ENCODE measurements at regions not wholly inside any gene's neighbourhood (a gene's known extent, or its start where the extent isn't known, plus 50 kb on each side); places are given as distances from the start of the nearest gene placed in this dataset.
"Not testable (repeated sequence)": the region's sequence is repeated elsewhere in the genome, so short reads cannot be mapped to it uniquely, and the experiment has no call there.

DNA sequence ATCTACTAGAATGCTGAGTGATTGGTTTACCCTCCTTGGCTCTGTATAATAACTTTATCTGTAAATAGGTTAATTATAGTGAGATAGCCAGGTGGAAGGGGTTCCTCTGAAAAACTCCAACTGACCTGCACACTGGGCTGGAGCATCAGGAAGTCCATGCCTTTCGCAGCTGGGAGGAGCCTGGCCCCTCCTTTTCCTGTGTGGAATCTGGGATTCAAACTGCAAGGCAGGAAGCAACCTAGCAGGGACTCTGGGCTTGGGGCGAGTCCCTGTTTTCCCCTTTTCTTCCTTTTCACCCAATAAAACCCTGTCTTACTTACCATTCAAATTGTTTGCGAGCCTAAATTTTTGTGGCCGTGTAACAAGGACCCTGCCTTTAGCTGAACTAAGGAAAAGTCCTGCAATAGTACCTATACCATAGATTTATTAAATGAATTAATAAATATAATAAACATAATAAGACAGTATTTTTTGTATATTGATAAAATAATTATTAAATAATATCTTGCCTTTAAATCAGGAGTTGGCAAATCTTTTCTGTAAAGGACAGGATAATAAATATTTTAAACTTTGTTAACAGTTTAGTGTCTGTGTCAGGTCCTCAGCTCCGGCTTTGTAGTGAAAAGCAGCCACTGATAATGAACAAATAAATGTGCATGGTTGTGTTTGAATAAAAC lies 406.2 kb upstream of the MMS22L start:
- no peak for FAIRE-seq

DNA sequence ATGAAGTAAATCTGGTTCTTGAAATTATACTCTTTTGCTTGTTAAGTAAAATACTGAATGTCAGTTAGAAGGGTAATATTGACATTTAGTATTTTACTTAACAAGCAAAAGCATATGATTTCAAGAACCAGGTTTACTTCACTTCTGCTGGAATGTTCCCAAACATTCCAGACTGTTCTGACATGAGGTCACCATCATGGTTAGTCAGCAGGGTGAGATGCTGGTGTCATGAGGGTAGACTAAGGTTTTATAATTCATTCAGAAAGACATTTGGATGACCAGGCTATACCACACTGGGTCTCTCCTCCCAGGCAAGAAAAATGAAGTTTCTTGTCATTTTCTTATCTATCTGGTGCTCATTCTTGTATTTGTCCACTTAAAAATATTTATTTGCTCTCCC lies 414.4 kb upstream of the MMS22L start:
- FAIRE-seq, result no peak

DNA sequence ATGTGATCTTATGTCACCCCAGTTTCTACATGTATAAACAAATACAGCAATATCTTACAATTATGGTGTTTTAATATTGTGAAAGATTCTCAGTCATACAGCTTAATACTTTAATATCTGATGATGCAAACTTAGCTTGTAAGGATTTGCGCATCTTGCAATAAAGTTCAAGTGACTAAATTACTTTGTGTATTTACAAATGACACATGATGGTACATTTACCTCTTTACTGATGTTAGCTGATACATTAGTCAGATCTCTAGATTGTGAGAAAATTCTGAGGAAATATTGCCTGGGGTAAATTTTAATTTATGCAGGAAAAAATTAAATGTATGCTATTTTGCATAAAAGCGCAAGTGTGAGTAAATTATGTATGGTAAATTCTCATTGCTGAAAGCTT lies 418.8 kb upstream of the MMS22L start:
- FAIRE-seq, result no peak

DNA sequence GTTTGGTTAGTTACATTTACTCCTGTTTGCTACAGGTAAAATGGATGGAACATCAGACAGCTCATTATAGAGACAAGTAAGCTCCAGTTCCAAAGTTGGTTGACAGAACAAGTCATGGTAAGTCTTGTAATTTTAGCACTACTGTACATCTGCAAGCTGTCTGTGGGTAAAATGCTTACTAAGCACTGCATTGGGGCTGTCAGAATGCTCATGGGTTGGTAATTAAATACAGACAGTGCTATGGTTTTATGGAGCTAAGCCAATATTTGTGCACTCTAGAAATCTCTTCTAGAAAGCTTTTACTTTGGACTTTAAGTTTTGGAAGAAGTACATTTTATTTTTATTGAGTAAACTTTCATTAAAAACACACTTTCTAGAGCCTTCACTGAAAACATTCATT lies 419.2 kb upstream of the MMS22L start:
- no peak for FAIRE-seq

DNA sequence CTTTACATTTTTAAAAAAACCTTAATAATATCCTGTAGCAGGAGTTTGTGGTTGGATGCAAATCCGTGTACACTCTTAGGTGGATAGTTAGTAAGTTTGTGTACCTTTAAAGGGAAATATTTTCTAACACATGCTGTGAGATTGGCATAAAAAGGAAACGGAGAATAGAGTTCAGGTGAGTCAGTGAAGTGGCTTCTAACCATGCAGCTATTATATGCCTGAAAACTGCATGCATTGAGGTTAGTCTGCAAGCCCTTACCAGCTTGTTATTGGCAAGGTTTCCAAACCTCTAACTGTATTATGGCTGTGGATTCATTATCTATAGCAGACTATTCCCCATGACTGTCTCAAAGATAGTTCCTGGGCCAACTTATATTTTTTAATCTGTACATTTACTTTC lies 420.6 kb upstream of the MMS22L start:
- FAIRE-seq, result no peak

DNA sequence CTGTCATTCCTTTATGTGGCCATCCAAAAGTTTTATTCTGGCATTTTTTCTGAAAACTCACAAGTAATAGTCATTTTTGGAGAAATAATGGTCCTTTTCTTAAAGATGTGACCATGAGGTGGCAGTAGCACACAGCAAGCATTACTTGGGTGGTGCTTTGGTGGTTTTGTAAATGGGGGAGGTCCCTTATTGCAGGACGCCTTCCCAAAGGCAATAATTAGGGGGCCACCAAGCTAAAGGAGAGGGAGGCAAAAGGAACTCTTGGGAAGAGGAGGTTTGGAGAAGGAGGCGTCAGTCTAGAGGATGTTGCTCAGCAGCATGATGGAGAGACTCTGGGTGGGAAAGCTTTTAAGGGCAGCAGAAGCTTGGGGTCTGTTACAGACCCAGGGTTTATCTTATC lies 422.6 kb upstream of the MMS22L start:
- FAIRE-seq, result no peak

DNA sequence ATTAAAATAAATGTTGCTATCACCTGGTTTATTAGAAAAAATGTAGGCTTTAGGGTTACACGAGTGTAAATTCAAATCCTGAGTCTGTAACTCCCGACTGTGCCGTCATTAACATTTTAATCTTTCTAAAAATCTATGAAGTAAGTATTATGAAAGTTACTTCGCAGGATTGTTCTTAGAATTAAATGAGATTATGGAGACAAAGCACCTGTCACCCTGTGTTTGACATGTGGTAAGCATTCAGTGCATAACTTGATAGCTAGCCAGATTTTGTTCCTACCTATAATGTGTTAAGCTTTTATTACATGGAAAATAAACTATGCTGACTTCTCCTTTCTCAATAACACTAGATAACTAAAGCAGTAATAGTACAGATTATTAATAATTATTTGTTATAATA lies 429.7 kb upstream of the MMS22L start:
- no peak for FAIRE-seq

DNA sequence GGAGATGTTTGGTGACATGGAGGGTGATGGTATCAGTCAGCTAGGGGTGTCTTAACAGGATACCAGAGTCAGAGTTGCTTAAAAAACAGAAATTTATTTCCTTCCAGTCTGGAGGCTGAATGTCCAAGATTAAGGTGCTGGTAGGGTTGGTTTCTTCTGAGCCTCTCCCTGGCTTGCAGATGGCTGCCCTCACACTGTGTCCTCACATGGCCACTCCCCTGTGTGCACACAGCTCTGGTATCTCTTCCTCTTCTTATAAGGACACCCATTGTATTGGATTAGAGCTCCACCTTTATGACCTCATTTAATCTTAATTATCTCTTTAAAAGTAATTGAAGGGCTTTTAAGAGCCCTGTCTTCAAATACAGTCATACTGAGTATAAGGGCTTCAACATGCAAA lies 431.8 kb upstream of the MMS22L start:
- FAIRE-seq, result no peak

DNA sequence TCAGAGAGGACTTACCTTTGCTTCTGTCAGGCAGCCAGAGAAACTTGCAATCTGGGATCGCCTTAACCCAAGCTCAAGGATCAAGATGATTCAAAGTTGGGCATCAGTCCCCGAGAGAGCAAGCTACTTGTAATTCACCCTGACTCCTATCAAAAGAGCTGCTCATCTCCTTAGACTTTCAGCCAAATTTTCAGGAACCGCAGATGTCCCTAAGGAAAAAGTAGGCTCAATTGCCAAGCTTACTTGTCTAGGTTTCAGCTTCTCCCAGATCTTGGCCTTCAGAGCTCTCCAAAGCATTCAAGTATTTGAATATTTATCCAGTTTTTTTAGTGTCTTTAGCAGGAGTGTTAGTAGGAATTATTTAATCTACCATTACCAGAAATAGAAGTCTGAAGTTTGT lies 434.1 kb upstream of the MMS22L start:
- FAIRE-seq, result no peak

DNA sequence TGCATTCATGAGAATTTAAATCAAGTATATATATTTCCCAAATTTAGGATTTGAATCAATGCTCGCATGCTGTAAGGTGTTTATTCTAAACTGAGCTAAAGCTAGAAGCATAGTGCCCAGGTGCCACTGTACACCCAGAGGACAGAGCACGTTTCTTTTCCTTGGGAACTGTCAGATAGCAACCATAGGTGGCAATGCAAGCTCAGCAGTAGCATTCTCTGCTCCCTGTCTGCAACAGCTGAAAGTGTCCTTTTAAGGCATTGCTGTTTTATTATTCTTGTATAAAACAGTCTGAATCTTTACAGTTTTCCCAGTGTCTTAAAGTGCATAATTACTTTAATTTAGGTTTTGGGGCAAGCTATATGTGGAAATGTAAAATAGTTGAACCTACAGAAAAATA lies 443.4 kb upstream of the MMS22L start:
- no peak for FAIRE-seq

DNA sequence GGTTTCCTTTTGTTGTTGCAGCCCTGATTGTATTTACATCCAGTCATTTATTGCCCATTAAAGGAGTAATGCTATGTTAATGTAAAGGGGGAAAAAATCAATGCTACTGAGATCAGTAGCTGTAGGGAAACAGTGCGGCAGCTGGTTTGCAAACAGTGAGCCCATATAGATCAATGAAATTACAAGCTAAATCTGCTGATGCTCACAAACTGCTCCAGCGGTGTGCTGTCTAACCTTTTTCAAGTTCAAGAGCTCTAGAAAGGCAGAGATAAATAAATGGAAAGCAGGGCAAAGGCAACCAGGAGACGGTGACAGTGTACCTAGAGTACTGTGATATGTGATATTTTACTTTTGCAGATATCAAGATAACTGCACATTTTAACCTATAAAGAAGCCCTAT lies 449.0 kb upstream of the MMS22L start:
- no peak for FAIRE-seq

DNA sequence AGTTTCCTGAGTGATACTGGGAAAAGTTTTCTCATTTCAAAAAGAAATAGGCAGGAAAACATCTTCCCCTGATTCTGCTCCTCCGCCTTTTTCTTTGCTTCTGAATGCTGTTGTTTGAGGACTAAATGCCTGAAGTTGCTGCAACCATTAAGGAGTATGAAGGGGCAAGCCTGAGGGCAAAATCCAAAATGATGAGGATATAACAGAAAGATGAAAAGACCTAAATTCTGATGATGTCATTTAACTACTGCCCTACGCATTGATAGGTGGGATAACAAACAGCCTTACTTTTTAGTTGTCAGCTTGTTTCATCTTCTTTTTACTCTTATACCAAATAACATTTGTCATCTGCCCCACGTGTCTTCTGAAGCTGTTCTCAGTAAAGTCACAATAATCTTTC lies 474.6 kb upstream of the MMS22L start:
- FAIRE-seq, result no peak

DNA sequence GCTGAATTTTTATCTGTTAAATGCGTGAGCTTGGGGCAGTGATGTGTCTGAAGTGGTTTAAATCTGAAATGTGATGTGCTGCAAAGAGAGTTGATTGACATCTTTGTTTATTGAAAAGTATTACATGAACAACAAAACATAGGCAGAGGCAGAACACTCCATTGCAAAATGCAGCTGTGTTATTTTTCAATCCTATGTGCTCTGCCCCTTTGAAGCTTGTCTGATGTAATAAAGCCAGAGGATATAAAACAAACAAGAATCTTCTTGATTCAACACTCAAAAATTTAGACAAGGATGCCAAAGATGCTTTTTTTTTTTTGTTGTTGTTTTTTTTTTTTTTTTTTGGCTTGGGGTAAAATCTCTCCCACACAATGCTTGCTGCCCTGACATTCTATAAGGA lies 482.4 kb upstream of the MMS22L start:
- no peak for FAIRE-seq

DNA sequence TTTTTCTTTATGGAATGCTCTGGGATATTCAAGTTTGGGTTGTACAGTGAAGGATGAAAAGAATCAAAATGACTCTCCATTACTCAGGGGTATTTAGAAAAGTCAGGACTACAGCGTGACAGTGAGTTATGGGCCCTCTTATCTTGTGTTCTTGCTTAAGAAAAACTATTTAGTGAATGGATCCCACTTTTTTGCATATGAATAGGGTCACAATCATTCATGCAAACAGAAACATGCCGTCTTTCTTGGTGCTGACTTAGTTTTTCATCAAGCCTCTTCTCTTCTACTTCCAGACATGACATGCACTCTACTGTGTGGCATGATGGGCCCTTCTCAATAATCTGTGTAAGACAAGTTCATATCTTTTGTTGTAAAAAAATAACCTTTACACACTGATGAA lies 488.4 kb upstream of the MMS22L start:
- FAIRE-seq, result no peak

DNA sequence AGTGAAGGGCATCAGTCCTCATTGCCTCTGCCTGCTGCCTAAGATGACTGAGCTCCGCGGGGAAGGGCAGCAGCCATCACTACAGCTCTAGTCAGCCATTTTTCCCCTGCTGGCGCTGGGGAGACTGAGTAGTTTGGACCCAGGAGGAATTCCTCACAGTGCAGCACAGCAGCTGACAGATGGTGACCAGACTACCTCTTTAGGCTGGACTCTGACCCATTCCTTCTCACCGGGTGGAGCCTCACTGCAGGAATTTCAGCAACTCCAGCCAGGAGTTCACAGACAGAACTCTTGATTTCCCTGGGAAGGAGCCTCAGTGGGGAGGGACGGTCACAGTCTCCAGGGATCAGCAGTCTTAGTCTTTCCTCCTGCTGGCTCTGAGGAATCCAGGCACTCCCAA lies 492.0 kb upstream of the MMS22L start:
- no peak for FAIRE-seq

DNA sequence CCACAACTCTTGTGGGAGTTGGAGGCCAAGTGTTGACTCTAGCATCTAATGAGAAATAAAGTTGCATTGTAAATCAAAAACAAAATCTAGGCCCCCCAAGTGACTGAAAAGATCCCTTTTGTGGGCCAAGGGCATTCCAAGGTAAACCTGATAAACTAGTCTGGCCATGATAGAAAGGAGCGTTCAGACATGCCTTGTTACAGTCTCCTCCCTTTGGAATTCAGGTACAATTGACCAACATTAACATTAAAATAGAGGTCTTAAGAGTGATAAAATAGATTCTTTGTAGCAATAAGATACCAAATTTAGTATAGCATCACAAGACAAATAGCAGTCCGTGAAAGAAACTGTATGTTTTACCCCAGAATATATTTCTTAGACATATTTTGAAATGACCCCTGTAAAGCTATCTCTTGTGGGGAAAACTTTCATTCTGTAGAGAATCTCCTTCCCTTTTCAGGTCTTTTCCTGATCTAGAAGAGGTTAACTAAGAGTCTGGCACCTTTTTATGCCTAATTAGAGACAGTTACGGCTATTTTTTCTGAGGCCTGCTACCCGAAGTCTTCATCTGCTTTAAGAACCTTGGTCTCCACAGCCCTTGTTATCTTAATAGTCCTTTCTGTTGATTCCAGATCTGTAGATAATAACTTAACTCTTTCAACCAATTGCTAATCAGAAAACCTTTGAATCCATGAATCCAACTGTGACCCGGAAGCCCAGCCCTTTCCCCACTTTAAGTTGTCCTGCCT lies 495.4 kb upstream of the MMS22L start:
- no peak for FAIRE-seq

DNA sequence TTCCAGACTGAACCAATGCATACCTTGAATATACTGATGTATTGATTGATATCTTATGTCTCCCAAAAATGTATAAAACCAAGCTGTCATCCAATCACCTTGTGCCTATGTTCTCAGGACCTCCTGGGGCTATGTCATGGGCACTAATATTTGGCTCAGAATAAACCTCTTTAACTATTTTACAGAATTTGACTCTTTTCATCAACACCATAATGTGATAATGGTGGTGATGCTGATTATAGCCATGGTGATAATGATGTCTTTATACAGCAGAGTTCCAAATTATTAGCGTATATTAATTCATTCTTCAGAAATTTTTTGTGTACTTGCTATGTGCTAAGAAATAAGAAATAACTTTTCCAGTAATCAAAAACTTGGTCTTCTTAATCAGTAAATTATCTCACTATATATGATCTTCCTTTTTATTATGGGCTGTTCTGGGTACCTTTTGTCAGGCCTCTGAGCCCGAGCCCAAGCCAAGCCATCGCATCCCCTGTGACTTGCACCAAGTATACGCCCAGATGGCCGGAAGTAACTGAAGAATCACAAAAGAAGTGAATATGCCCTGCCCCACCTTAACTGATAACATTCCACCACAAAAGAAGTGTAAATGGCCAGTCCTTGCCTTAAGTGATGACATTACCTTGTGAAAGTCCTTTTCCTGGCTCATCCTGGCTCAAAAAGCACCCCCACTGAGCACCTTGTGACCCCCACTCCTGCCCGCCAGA lies 496.2 kb upstream of the MMS22L start:
- FAIRE-seq, result not testable (repeated sequence)

DNA sequence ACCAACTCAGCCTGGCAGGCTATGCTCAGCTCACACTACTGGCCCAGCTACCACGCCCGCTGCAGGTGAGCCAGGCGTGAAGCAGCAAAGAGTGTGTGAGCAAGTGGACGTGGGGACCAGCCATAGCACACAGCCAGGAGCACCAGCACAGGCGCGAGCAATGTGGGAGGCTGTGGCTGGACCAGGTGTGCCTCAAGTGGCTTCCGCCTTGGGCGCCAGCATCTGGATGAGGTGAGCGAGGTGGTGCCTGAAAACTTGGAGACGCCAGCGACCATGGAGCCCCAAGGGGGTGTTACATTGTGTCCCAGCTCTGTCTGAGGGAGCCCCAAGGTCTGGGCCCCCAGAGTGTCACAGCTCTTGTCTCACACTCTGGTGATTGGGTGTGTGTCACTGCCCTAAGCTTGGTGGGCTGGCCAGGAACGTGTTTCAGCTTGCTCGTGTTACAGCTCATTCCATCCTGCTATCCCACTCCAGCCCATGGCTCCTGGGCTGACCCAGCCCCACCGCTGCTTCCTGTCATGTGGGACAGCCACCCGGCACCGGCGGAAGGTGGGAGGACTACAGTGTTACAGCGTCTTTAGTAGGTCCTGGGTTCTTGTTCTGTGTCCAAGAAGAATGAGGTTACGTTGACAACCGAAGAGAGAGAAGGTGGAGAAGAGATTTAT lies 508.0 kb upstream of the MMS22L start:
- no peak for FAIRE-seq

DNA sequence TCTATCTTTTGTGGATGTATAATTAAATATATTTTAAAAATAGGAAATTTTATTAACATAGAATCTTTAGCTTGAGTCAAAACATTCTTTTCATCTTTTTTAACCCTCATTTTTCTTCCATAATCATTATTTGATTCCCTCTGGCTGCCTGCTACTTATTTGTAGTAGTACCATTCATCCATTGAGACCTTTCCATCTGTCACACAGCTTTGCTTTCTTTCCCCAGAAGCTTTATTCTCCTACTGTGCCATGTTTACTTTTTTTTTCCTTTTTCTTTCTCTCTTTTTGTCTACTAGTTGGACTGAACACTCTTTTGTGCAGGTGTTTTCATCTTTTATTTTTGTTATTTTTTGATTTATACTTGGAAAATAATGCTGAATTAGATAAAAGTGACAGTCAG lies 522.6 kb upstream of the MMS22L start:
- FAIRE-seq, result no peak

DNA sequence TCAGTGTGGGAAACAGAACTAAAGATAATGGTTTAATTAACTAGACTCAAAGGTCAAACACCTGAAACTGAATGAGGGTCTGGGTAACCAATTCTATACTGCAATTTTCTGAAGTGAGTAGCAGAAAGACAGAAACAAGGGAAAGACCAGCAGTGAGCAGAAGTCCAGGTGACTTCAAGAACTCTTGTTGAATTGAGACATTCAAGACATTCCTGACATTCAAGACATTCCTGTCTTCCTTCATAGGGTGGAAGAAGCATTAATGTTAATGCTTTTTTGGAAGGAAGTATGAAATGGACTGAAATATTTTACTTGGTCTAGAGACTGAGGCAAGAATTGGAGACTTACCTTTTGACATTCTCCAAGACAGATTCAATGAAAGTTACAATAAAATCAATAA lies 529.9 kb upstream of the MMS22L start:
- FAIRE-seq, result no peak

DNA sequence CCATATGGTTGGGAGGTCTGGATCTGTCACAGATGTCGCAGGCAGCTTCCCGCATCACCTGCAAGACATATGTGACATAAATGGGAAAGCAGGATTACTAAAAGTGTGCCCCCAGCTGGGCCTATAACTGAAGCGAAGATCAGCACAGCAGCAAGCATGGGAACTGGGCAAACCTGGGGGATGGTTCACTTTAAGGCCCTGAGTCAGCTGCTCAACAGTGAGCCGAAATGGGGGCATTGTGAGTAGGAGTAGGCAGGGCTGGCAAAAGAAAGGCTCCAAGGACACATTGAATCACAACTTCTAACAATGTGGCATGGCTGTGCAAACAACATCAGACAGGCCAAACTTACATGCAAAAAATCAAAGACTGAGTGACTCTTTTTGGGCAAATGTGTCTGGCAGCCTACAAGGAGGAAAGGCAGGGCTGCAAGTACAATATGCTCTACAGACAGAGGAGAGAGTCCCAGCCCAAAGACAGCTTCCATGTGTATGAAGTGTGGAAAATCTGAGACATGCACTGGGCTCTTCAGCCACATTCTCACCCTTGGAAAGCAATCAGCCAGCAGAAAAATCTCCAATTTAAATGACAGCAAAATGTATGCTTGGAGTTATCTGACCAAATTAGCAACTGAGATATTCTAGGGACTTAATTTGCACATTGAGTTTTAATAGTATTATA lies 531.0 kb upstream of the MMS22L start:
- no peak for FAIRE-seq

DNA sequence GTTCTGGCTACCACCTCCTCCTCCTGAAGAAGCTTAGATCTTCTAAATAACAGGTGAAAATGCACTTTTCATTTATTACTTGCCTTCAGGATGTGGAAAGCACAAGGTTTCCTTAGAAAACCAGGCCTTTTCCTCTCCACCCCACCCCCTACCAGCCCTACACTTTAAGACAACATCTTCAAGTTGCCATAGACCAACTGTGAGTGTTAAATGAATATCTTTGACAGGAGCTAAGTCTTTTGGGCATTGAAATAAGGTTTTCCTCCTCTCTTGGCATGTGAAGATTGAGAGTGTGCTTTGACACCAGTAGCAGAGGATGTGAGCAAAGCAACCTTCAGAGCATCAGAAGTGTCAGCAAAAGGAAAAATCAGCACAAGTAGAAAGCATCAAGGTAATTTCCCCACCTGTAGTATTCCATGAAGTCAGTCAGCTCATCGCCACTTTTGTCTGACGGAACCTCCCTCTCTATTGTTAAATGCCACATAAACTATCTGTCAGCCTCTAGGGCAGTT lies 532.3 kb upstream of the MMS22L start:
- no peak for FAIRE-seq

DNA sequence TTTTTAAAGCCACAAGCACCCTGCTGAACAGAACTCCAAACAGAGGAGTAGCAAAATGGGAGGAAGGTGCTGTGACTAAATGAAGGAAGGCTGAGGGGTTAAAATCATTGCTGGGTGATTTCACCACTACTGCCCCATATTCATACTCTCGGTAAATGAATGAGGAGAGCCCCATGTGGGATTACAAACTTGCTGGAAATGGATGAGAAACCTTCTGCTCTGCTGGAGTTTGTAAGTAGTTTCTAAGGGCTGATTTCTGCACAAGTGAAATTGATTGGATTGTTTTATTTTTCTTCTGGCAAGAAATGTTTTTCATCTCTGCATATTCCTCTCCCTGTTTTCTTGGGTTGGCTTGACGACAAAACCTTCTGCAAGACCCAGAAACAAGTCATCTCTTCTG lies 533.5 kb upstream of the MMS22L start:
- no peak for FAIRE-seq

All from endometrium (tissue), 2 donors.